NCI-H69 (cell line): ENCODE measurements at regions not wholly inside any gene's neighbourhood (a gene's known extent, or its start where the extent isn't known, plus 50 kb on each side); places are given as distances from the start of the nearest gene placed in this dataset.

Source experiments
- DNase-seq: peaks from one replicate; lab custom pipeline; 2025; lab: John Stamatoyannopoulos, UW

DNA sequence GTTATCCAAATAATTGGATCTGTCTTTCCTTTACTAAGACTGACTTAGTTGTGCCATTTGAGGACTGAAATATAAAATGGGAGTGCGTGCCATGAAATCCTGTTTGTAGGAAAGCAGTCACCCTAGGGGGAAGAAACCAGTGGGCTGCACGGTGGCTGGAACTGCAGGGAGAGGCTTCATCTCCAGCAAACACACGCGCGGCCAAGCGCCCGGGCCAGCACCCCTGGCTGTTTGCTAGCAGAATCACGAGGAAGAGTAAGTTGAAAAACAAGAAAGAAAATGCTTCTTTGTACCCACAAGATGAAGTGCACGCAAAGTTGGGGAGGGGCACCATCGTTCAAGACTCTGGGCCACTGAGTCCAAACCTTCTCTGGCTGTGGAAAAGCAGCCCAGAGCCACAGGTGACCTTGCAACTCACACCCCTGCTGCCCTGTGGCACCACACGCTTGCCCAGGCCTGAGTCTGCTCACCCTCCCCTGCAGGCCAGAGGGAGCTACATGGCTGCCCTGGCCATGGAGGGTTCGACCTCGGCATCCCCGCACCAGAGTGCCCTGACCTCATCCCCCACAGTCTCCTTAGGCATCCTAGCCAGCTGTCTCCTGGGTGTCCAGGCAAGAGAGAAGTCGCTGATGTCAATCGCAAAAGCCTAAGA, 55.2 kb downstream of the IRX2 start:
- no peak for DNase-seq

DNA sequence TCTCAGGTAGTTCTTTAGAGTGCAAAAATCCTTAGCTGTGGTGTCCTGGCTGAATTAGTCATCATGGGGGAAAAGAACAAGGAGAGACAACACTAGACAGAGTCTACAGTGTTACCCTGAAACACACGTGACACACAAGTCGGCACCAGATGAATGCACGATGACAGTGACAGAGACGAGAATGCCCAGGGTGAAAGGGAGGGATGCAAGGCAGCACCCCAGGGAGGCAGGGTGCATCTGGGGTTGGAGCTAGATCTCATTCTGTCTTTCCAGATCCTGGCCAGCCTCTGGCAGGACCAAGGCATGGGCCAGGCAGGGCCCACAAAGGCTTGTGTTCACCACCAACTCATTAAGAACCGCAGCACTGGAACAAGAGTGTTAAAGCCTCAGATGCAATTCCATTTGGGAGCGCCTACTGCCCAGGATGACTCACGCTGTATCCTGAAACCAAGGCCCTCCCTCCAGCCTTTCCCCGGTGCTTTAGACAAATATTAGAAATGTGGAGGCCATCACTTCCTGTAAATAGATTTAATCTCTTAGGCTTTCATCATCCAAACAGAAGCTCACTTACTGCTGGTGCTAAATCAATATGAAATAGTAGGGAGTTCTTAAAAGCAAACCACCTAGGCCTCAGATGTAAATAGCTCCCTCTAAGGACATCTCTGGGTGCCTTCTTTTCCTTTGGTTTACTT, 56.1 kb downstream of the IRX2 start:
- DNase-seq, result no peak

DNA sequence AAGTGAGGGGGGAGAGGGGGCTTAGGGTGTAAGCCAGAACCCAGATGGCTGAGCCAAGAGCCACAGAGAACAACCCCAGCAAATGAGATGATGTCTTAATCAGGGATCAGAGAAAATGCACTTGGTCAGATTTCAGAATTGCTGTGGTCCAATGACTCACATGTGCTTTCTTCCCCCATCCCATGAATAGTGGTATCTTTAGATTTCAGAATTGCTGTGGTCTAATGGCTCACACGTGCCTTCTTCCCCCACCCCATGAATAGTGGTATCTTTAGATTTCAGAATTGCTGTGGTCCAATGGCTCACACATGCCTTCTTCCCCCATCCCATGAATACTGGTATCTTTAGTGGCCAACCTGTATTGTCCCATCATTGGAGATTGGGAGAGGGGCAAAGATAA, 59.9 kb downstream of the IRX2 start:
- no peak for DNase-seq

DNA sequence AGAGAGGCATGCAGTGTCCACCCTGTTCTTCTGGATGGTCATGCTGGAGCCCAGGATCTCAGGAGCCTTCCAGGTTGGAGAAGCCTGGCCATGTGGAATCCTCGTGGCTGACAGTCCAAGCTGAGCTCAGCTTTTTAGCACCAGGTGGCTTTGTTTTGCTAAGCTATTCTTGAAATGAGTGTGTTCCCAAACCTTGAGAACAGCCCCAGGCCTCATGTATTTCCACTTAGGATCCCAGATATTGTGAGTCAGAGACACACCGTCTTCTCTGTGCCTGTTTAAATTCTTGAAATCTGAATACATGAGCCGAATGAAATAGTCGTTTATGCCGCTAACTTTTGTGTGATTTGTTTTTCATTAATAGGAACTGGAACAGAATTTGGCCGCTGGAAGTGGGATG, 61.2 kb downstream of the IRX2 start:
- DNase-seq, result no peak

DNA sequence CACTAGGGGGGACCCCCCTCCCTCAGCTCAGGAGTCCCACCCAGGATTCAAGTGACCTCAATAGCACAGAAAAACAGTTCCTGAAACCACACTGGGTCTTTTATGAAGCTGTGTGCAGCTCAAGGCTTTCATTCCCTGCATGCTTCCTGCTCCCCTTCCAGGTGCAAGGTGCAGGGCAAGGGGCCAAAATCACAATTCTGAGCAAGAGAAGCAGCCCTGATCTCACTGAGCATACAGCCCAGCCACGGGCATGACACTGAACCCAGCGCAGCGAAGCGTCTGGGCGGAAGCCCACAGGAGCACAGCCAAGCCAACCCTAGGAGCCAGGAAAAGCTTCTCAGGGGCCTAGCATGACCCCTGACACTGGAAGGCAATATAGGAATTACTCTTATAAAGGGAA, 62.9 kb downstream of the IRX2 start:
- DNase-seq, result no peak

DNA sequence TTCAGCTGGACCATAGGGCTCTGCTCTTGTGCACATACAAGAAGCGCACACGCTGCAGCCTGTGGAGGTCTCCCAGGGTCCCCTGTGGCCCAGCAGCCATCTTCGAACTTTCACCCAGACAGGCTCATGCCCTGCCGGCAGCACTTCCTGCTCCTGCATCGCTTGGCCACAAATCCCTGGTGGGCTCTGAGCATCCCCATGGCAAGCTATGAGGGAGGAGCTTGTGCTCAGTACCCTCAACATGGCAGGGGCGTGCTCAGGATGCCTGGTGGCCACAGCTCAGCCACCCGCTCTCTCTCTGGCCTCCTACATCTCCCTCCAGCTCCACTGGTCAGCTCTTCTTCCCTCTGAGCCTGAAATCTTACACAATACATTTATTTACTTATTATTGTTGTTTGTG, 63.7 kb downstream of the IRX2 start:
- no peak for DNase-seq

DNA sequence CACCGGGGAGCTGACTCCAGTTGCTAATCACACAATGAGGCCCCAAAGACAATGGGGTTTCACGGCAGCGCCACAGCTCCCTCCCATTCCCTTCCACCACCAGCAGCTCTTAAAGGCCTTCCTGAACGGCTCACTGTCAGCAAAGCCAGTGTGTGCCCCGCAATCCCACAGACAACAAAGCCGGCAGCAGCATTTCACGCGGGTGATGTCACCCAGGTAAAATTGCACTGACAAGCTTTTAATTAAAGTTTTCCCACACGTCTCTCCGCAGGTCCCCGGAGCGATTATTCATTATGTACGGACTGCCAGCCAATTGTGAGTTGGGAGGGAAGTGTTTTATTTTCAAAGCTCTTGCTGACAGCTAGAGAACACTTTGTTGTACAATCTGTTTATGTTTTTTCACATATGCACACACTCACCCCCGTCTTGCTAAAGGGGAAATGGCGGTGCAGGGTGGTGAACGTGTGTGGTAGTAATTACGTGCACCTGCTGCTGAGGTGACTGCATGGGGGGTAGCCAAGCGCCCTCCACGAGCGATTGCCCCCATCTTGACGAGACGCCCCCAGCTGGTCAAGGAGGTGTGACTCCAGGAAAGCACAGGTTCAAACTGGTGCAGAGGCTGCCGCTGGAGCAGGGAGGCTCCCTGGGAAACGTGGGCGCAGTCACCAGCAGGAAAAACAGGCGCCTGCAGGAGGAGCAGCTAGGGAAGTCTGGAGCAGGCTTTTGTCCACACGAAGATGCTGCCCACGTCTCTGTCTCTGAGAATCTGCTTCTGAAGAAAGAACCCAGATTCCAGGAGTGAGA, 65.0 kb downstream of the IRX2 start:
- no peak for DNase-seq

DNA sequence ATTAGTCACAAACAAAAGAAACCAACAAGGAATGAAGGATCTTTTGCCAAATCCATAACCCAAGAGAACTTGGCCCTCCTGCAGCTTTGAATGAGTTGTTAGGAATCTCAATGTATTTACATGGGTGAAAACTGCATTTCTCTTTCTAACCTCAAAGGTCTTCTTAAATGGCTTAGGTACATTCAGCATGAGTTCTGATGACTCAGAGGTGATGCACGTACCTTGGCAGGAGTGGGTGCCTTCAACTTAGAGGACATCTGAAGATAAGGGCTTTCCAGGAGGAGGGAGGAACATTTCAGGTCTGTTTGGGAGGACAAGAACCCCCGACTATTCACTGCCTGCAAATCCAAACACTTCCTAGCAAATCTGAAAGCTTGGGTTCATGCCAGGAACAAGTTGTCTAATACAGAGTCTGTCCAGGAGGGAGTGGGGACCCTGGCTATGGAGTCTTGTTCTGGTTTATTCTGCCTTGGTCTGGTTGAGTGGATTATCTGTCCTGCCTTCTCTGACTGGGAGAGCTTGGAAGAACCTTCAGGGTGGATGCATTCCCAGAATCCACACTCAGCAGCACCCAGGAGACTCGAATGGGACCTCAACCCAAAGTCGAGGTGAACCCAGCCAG, 65.7 kb downstream of the IRX2 start:
- DNase-seq, result no peak

DNA sequence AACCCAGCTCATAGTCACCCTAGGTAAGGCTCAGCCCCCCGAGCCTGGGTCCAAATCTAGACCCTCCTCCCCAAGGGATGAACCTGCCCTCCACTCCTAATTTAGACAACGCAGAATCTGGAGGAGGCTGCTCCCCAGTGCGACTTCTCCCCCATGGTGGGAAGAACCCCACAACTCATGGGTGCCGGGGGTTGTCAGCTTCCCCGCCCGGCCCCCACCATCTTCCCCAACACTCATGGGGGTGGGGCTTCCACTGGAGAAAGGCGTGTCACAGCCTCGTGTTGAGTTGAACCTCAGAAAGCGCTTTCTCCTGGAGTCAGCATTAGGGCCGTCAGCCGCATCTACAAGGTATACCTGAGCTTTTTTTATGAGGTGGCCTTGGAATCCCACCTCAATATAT, 66.9 kb downstream of the IRX2 start:
- no peak for DNase-seq

DNA sequence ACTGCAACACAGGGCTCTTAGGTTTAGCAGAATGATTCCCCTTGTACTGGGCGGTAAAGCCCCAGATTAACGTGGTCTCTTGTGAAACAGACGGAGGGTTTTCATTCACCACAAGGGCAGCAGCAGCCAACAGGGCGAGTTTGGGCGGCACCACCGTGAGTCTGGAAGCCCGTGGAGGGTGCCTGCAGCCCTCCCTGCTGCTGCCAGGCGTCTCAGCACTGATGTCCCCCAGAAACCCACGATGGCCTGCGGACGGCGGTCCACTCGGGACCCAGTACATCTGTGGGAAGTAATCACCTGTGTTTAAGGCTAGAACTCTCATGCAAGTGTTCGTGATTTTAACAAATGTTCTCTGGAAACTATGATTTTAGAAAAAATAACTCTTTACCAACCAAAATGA, 67.8 kb downstream of the IRX2 start:
- no peak for DNase-seq

DNA sequence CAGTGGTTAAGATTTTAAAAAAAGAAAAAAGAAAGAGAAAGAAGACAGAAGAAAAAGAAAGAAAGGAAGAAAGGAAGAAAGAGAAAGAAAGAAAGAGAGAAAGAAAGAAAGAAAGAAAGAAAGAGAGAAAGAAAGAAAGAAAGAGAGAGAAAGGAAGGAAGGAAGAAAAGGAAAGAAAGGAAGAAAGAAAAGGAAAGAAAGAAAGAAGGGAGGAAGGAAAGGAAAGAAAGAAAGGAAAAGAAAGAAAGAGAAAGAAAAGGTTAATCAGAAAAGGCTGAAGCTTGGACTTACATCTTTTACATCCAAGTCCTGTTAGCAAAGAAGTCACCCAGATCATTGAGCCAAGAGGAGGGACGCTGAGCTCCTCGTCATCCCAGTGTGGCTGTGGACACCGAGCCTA, 70.0 kb downstream of the IRX2 start:
- DNase-seq, result no peak

DNA sequence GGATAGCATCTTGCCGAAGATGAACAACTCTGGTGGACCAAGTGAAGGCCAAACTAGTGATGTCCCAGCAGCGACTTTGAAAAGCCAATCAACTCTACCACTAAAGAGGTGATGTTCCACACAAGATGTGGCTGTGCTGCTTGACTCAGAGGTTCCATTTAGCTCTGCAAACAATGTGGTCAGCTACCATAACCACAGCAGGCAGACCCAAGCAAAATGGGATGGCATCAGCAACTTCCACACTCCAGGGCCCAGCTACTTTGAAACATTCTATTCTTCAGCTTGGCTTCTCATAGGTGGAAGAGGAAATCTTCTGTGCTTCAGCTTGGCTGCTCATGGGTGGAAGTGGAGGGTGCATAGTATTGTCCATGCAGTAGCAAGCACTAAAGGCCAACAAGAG, 70.5 kb downstream of the IRX2 start:
- no peak for DNase-seq

DNA sequence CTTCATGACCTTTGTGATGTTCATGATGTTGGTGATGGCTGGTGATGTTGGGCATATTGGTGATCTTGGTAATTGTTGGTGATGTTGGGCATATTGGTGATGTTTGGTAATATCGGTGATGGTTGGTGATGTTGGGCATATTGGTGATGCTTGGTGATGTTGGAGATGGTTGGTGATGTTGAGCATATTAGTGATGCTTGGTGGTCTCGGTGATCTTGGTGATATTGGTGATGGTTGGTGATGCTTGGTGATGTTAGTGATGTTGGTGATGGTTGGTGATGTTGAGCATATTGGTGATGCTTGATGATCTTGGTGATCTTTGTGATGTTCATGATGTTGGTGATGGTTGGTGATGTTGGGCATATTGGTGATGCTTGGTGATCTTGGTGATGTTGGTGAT, 73.8 kb downstream of the IRX2 start:
- no peak for DNase-seq

DNA sequence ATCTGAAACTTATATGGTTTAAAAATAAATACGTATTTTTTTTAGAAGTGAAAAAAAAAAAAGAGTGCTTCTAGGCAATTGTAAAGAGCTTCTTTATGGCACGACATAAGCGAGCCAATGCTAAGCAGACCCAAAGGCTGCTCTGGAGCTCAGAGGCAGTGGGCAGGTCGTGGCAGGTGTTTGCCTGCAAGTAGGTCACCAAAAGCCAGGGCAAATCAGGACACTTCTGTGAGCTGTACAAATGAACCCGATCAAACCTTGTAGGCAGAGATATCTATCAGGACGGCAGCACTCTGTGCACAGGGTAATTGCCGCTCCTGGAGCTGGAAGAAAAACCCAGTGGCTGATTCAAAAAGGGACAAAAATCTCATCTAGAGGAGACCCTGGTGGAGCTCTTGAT, 75.9 kb downstream of the IRX2 start:
- no peak for DNase-seq

DNA sequence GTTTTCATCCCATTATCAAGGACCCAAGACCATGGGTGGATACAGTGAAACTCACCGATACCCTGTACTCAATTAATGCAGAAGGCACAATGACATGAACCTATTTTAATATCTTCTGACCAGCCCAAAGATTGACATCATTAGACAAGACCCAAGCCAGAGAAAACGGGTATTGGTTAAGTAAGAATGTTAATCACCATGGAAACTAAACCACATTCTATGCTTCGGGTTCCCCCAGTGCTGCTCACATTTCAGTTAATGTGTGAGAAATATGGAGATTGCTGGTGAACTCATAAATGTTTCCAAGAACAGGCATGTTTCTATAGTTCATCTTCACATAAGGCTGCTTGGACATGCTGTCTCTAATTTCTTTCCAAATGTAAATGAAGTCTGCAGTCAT, 77.0 kb downstream of the IRX2 start:
- DNase-seq, result no peak

DNA sequence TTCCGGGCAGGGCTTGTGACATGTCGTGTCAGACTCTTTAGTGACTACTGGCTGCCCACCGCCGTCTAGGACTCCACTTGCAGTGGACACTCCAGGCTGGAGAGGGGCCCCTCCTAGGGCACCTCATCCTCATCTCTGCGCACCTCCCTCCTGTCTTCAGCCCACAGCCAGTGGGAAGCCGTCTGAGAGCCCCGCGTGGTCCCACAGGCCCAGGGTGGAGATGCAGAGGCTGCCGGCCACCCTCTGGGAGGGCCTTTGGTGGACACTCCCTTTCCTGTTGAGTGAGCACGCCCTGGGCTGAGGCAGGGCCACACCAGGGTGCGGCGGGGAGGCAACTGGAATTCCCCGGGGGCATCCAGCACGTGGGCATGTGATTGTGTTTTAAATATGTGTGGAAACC, 80.5 kb downstream of the IRX2 start:
- DNase-seq, result no peak

DNA sequence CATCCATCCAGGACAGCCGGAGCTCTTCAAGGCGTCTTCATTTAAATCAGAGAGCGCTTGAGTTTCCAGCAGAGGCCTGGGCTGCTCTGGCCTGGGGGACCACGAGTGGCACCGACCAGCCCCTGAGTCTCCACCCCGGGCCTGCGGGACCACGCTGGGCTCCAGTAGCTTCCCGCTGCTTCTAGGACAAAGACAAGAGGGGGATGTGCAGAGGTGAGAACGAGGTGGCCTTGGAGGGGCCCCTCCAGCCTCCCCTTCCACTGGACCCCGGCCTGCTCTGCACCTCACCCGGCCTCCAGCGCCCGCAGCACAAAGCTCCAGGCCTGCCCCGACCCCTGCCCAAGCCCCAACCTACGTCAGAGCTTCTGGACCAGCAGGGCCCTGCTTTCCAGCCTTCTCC, 81.6 kb downstream of the IRX2 start:
- DNase-seq, result no peak

DNA sequence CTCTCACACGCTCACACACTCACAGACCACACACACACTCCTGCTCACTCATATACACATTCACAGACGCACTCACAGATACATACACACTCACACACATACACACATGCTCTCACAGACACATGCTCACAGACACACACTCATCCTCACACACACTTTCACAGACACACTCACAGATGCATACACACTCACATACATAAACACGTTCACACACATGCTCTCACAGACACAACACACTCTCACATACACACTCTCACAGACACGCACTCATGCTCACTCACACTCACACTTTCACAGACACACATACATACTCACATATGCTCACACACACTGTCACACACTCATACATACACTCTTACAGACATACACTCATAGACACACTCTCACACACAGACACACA, 82.2 kb downstream of the IRX2 start:
- DNase-seq, result no peak

DNA sequence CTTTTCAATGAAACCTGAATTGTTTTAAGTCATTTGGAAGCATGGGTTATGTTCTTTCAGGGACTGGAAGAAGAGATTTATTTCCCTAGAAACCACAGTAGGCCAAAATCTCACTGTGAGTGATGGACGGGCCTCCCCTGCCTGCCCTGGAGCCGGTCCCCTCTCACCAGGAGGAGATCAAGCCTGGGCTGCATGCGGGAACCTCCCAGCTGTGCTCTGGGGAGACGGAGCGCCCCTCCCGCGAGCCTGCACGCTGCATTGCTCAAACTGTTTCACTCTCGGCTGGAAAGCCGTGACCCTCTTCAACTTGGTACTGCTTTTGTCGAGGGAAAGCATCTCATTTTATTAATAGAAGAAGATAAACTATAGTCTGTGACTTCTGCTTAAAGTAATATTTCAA, 85.4 kb downstream of the IRX2 start:
- no peak for DNase-seq

DNA sequence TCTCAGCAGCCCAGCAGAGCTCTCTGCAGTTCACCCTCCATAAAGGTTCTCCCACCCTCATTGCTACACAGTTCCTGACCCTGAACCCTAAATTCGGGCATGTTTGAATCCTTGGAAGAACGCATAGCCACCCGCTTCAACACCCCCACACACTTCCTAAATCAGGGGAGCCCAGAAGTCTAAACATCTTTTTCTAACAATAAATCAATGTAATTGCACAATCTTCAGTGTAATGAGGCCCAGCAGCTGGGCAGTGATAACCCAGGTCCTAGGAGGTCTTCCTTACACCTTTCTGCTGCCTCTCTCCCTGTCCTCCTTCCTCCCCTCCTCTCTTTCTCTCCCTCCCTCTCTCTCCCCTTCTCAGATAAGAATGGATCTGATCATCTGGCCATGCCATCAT, 88.0 kb downstream of the IRX2 start:
- no peak for DNase-seq

DNA sequence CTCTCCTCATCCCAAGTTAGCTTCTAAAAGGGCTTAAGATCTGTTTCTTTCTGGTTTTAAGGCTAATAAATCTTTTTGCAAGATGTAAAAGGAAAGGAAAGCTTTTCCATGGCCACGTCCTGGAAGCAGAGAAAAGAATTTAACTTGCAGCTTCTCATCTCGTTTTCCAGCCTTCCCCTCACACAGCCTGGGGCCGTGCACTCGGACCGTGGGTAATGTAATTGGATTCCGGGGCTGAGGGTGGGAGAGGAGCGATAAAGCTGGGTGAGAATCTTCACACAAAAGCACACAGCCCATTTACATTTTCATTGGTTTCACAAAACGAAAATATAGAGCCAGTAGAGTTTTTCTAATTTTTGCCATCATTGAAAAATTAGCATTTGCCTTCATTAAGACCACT, 91.2 kb downstream of the IRX2 start:
- no peak for DNase-seq

DNA sequence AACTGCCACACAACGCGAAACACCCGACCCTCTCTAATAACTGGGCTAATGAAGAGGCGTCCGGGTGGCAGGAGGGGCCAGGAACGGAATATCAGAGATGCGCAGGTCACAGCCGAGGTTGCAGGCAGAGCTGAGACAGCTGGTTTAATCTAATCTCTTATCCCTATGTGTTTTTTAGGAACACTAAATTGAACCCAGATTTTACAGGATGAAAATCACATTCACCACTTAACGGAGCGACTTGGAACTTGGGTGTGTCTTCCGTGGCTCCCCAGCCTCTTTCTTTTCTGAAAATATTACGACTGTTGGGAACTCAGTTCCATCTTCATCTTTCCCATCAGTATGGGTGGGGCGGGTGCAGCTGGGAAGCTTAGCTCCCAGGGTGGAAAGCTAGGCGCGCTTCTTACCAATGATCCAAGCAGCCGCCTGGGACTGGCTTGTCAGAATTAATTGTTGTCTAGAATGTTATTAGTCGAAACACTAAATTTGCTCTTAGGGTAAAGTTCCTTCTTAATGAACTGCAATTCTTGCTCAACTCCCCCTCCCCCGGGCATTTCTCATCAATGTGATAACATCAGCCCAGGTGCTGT, 92.5 kb downstream of the IRX2 start:
- DNase-seq, result no peak

DNA sequence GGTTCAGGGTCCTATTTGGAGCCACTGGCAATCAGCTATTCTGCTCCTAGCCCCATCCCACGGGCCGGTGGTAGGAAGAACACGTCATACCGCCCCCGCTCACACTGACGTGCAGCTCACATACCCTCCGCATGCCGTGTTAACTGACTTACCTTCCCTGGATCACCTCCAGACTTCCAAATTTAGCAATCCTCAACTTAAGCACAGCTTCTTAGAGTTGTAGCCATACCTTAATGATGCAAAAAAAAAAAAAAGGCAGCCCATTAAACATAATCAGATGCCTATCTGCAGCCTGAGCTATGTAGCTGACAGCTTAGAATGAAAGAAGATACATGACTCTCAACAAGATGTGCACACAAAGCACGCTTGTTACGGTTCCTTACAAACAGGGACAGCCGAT, 93.0 kb downstream of the IRX2 start:
- no peak for DNase-seq
